ENCODE measurements at regions not wholly inside any gene's neighbourhood (a gene's known extent, or its start where the extent isn't known, plus 50 kb on each side); places are given as distances from the start of the nearest gene placed in this dataset.
A peak's percentile ranks its signal among the peaks of the same experiment; 100 is the strongest.

DNA sequence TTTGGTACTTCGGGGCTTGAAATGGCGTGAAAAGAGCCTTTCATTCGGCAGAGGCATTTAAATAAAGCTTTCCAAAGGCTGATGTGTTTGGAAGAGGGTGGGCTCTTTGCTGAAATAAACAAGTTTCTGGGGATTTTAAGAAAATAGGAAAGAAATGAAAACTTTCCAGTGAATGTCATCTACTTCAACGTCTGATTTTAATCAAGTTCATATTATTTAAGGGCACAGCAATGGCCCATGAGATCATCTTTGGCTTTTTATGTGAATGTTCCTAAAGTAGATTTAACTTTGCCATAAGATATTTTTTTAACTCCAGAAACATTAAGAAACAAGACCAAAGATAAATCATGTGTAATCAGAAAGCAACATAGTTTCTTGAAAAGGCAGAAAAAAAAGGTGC is 69.8 kb upstream of the TTC29 start (continued):
- TF ChIP-seq, protein P1, sequence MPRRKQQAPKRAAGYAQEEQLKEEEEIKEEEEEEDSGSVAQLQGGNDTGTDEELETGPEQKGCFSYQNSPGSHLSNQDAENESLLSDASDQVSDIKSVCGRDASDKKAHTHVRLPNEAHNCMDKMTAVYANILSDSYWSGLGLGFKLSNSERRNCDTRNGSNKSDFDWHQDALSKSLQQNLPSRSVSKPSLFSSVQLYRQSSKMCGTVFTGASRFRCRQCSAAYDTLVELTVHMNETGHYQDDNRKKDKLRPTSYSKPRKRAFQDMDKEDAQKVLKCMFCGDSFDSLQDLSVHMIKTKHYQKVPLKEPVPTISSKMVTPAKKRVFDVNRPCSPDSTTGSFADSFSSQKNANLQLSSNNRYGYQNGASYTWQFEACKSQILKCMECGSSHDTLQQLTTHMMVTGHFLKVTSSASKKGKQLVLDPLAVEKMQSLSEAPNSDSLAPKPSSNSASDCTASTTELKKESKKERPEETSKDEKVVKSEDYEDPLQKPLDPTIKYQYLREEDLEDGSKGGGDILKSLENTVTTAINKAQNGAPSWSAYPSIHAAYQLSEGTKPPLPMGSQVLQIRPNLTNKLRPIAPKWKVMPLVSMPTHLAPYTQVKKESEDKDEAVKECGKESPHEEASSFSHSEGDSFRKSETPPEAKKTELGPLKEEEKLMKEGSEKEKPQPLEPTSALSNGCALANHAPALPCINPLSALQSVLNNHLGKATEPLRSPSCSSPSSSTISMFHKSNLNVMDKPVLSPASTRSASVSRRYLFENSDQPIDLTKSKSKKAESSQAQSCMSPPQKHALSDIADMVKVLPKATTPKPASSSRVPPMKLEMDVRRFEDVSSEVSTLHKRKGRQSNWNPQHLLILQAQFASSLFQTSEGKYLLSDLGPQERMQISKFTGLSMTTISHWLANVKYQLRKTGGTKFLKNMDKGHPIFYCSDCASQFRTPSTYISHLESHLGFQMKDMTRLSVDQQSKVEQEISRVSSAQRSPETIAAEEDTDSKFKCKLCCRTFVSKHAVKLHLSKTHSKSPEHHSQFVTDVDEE (CRISPR knock-in tag; IDR thresholded peaks at IDR 0.05): no peak
- TF ChIP-seq, protein P2, sequence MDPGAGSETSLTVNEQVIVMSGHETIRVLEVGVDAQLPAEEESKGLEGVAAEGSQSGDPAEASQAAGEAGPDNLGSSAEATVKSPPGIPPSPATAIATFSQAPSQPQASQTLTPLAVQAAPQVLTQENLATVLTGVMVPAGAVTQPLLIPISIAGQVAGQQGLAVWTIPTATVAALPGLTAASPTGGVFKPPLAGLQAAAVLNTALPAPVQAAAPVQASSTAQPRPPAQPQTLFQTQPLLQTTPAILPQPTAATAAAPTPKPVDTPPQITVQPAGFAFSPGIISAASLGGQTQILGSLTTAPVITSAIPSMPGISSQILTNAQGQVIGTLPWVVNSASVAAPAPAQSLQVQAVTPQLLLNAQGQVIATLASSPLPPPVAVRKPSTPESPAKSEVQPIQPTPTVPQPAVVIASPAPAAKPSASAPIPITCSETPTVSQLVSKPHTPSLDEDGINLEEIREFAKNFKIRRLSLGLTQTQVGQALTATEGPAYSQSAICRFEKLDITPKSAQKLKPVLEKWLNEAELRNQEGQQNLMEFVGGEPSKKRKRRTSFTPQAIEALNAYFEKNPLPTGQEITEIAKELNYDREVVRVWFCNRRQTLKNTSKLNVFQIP (CRISPR knock-in tag; IDR thresholded peaks at IDR 0.05; ENCODE audit: borderline replicate concordance, low read depth): no peak
- no peak for TF ChIP-seq ZNF70 (CRISPR knock-in tag; IDR thresholded peaks at IDR 0.05)
- TF ChIP-seq TCF4 (CRISPR knock-in tag; IDR thresholded peaks at IDR 0.05; ENCODE audit: borderline replicate concordance): no peak
- no peak for TF ChIP-seq ESRRG (CRISPR knock-in tag; IDR thresholded peaks at IDR 0.05)

DNA sequence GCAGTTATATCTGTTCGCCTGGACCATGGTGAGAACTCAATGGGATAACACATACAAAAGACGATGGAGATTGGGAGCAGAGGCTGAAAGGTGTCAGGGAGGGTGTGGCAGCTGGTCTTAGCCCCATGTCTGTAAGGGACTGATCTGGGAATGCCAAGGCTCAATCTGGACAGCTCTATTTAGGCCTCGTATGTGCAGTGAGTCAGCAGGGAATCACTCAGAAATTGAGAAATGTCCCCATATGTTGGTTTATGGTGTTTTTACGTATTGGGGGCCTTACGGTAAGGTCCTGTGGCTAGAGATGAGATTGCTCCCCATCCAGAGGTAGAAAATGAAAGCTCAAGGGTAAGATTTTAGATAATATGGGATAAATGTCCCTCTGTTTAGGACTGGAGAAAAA is 71.4 kb upstream of the TTC29 start:
- TF ChIP-seq ARNTL (CRISPR knock-in tag; IDR thresholded peaks at IDR 0.05; ENCODE audit: borderline replicate concordance, low read depth): no peak
- TF ChIP-seq SNAI2 (CRISPR knock-in tag; IDR thresholded peaks at IDR 0.05): no peak
- no peak for TF ChIP-seq BACH2 (CRISPR knock-in tag; IDR thresholded peaks at IDR 0.05; ENCODE audit: borderline replicate concordance)
- no peak for TF ChIP-seq ZNF70 (CRISPR knock-in tag; IDR thresholded peaks at IDR 0.05)
- TF ChIP-seq, protein P1 (CRISPR knock-in tag; IDR thresholded peaks at IDR 0.05): no peak
- no peak for TF ChIP-seq PPARA (CRISPR knock-in tag; IDR thresholded peaks at IDR 0.05; ENCODE audit: borderline replicate concordance)
- no peak for TF ChIP-seq OSR1 (CRISPR knock-in tag; IDR thresholded peaks at IDR 0.05)
- TF ChIP-seq ISL1 (CRISPR knock-in tag; IDR thresholded peaks at IDR 0.05): no peak
- no peak for TF ChIP-seq ZNF565 (CRISPR knock-in tag; conservative IDR thresholded peaks at IDR 0.05; ENCODE audit: low read depth)
- TF ChIP-seq, protein P2 (CRISPR knock-in tag; IDR thresholded peaks at IDR 0.05; ENCODE audit: borderline replicate concordance, low read depth): no peak
- no peak for TF ChIP-seq ZNF8 (CRISPR knock-in tag; IDR thresholded peaks at IDR 0.05)
- TF ChIP-seq RARB (CRISPR knock-in tag; IDR thresholded peaks at IDR 0.05): no peak
- TF ChIP-seq TCF4 (CRISPR knock-in tag; IDR thresholded peaks at IDR 0.05; ENCODE audit: borderline replicate concordance): no peak
- TF ChIP-seq, protein P3, sequence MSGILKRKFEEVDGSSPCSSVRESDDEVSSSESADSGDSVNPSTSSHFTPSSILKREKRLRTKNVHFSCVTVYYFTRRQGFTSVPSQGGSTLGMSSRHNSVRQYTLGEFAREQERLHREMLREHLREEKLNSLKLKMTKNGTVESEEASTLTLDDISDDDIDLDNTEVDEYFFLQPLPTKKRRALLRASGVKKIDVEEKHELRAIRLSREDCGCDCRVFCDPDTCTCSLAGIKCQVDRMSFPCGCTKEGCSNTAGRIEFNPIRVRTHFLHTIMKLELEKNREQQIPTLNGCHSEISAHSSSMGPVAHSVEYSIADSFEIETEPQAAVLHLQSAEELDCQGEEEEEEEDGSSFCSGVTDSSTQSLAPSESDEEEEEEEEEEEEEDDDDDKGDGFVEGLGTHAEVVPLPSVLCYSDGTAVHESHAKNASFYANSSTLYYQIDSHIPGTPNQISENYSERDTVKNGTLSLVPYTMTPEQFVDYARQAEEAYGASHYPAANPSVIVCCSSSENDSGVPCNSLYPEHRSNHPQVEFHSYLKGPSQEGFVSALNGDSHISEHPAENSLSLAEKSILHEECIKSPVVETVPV (CRISPR knock-in tag; IDR thresholded peaks at IDR 0.05): no peak
- no peak for TF ChIP-seq GLIS3 (CRISPR knock-in tag; IDR thresholded peaks at IDR 0.05)
- TF ChIP-seq ZC3H10 (CRISPR knock-in tag; IDR thresholded peaks at IDR 0.05): no peak
- no peak for TF ChIP-seq TOX (CRISPR knock-in tag; IDR thresholded peaks at IDR 0.05; ENCODE audit: borderline replicate concordance)
- ATAC-seq: no peak

DNA sequence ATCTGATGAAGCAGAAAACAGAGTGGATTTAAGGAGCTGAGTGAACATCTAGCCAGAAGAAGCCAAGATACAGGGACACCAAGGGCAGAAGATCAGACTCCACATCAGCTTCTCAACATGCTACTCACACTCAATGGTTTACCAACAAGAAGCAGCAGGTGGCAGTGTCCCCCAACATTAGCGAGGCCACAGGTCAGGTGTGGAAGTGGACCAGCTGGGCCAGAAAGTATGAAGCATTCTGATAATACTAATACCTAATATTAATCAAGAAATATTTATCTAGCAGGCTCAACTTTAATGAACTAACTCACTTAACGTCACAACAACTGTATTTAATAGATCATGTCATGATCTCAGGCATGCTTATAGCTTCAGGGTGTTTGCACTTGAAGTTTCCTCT is 73.4 kb upstream of the TTC29 start:
- TF ChIP-seq ZNF8 (CRISPR knock-in tag; IDR thresholded peaks at IDR 0.05) (no peak), TCF4 (CRISPR knock-in tag; IDR thresholded peaks at IDR 0.05; ENCODE audit: borderline replicate concordance) (no peak), ZNF565 (CRISPR knock-in tag; conservative IDR thresholded peaks at IDR 0.05; ENCODE audit: low read depth) (no peak), ZFP3 (CRISPR knock-in tag; IDR thresholded peaks at IDR 0.05) (no peak), SNAI2 (CRISPR knock-in tag; IDR thresholded peaks at IDR 0.05) (no peak), ISL1 (CRISPR knock-in tag; IDR thresholded peaks at IDR 0.05) (no peak), TOX (CRISPR knock-in tag; IDR thresholded peaks at IDR 0.05; ENCODE audit: borderline replicate concordance) (no peak), ZNF70 (CRISPR knock-in tag; IDR thresholded peaks at IDR 0.05) (no peak), CSDC2 (CRISPR knock-in tag; IDR thresholded peaks at IDR 0.05) (no peak), ARNTL (CRISPR knock-in tag; IDR thresholded peaks at IDR 0.05; ENCODE audit: borderline replicate concordance, low read depth) (no peak), ZC3H10 (CRISPR knock-in tag; IDR thresholded peaks at IDR 0.05) (no peak), RARB (CRISPR knock-in tag; IDR thresholded peaks at IDR 0.05) (no peak), ESRRG (CRISPR knock-in tag; IDR thresholded peaks at IDR 0.05) (no peak)
- TF ChIP-seq, protein P1 (CRISPR knock-in tag; IDR thresholded peaks at IDR 0.05): no peak
- peak; percentile 97 for ATAC-seq
